ENCODE measurements at regions not wholly inside any gene's neighbourhood (a gene's known extent, or its start where the extent isn't known, plus 50 kb on each side); places are given as distances from the start of the nearest gene placed in this dataset.
A peak's percentile ranks its signal among the peaks of the same experiment; 100 is the strongest.
"Not testable (repeated sequence)": the region's sequence is repeated elsewhere in the genome, so short reads cannot be mapped to it uniquely, and the experiment has no call there.

GRCh38 chr14:39563361-39563760 lies 131.1 kb upstream of the FBXO33 start:
- DNase-seq (ENCODE audit: low read depth) = no peak
- no peak overlapping the region for H3K4me3 ChIP-seq (ENCODE audit: low read depth, low read length)

GRCh38 chr14:39562175-39562574 lies 129.9 kb upstream of the FBXO33 start:
- no peak for DNase-seq (ENCODE audit: low read depth)
- H3K4me3 ChIP-seq (ENCODE audit: low read depth, low read length) = no peak overlapping the region

- DNase-seq (ENCODE audit: low read depth) = no peak
- no peak overlapping the region for H3K4me3 ChIP-seq (ENCODE audit: low read depth, low read length)
Observed at GRCh38 chr14:39558525-39558924, 126.3 kb upstream of the FBXO33 start.

GRCh38 chr14:39555749-39556148 lies 123.5 kb upstream of the FBXO33 start:
- no peak for DNase-seq (ENCODE audit: low read depth)
- H3K4me3 ChIP-seq (ENCODE audit: low read depth, low read length) = no peak overlapping the region

- H3K4me3 ChIP-seq (ENCODE audit: low read depth, low read length) = no peak overlapping the region
- no peak for DNase-seq (ENCODE audit: low read depth)
Observed at GRCh38 chr14:39554576-39554975, 122.3 kb upstream of the FBXO33 start.

GRCh38 chr14:39548358-39548757 lies 116.1 kb upstream of the FBXO33 start:
- H3K4me3 ChIP-seq (ENCODE audit: low read depth, low read length) = no peak overlapping the region

GRCh38 chr14:39547845-39548244 lies 115.6 kb upstream of the FBXO33 start:
- no peak overlapping the region for H3K4me3 ChIP-seq (ENCODE audit: low read depth, low read length)
- DNase-seq (ENCODE audit: low read depth) = no peak

More at GRCh38 chr14:39548358-39548757, 116.1 kb upstream of the FBXO33 start:
- no peak for DNase-seq (ENCODE audit: low read depth)

GRCh38 chr14:39505812-39506211 lies 73.6 kb upstream of the FBXO33 start:
- DNase-seq (ENCODE audit: low read depth) = no peak
- H3K4me3 ChIP-seq (ENCODE audit: low read depth, low read length) = no peak overlapping the region

- no peak overlapping the region for H3K4me3 ChIP-seq (ENCODE audit: low read depth, low read length)
- no peak for DNase-seq (ENCODE audit: low read depth)
Observed at GRCh38 chr14:39500253-39500652, 68.0 kb upstream of the FBXO33 start.

GRCh38 chr14:39499514-39499913 lies 67.3 kb upstream of the FBXO33 start:
- DNase-seq (ENCODE audit: low read depth) = no peak

GRCh38 chr14:39497677-39498076 lies 65.4 kb upstream of the FBXO33 start:
- not testable (repeated sequence) for H3K4me3 ChIP-seq (ENCODE audit: low read depth, low read length); DNase-seq (ENCODE audit: low read depth)

More at GRCh38 chr14:39499514-39499913, 67.3 kb upstream of the FBXO33 start:
- no peak overlapping the region for H3K4me3 ChIP-seq (ENCODE audit: low read depth, low read length)

- H3K4me3 ChIP-seq (ENCODE audit: low read depth, low read length) = no peak overlapping the region
- DNase-seq (ENCODE audit: low read depth) = peak; percentile 76
Observed at GRCh38 chr14:39492267-39492666, 60.0 kb upstream of the FBXO33 start.

- H3K4me3 ChIP-seq (ENCODE audit: low read depth, low read length) = no peak overlapping the region
- no peak for DNase-seq (ENCODE audit: low read depth)
Observed at GRCh38 chr14:39491134-39491571, 58.9 kb upstream of the FBXO33 start.

GRCh38 chr14:39488600-39488999 lies 56.4 kb upstream of the FBXO33 start:
- DNase-seq (ENCODE audit: low read depth) = no peak
- H3K4me3 ChIP-seq (ENCODE audit: low read depth, low read length) = no peak overlapping the region

- DNase-seq (ENCODE audit: low read depth) = no peak
- no peak overlapping the region for H3K4me3 ChIP-seq (ENCODE audit: low read depth, low read length)
Observed at GRCh38 chr14:39483682-39484081, 51.4 kb upstream of the FBXO33 start.
